Heart right ventricle (tissue), 16 donors: ENCODE measurements at regions not wholly inside any gene's neighbourhood (a gene's known extent, or its start where the extent isn't known, plus 50 kb on each side); places are given as distances from the start of the nearest gene placed in this dataset.
"Not testable (repeated sequence)": the region's sequence is repeated elsewhere in the genome, so short reads cannot be mapped to it uniquely, and the experiment has no call there.

Experiments
- ATAC-seq, 8 donors: fragments of 200-7000 bp; cut with Tn5 transposase; one replicate each; pipeline ENCODE4 v1.9.1; 2020; ENCODE audit warnings: mild to moderate bottlenecking in 8 of 8, moderate library complexity in 8 of 8, moderate number of reproducible peaks in 1 of 8
- DNase-seq, 2 donors: peaks; one replicate each; pipeline ENCODE4 v3.0.0-alpha.2; 2020
- H3K27ac ChIP-seq, 10 donors: fragments of 200-600 bp; sonication (generic) in 2 of 10; one replicate each; pipeline versions ENCODE4 v1.5.0 to v1.8.0; 2020 to 2022; ENCODE audit warnings: mild to moderate bottlenecking in 3 of 10
- H3K27me3 ChIP-seq, 7 donors: fragments of 200-600 bp; one replicate each; pipeline ENCODE4 v1.8.0; 2021 to 2022; ENCODE audit warnings: mild to moderate bottlenecking in 2 of 7
- H3K36me3 ChIP-seq, 9 donors: fragments of 200-600 bp; sonication (generic) in 1 of 9; one replicate each; pipeline versions ENCODE4 v1.5.0 to v1.8.0; 2020 to 2022; ENCODE audit warnings: mild to moderate bottlenecking in 2 of 9
- H3K4me1 ChIP-seq, 9 donors: fragments of 200-600 bp; sonication (generic) in 1 of 9; one replicate each; pipeline versions ENCODE4 v1.5.0 to v1.8.0; 2020 to 2022; ENCODE audit warnings: mild to moderate bottlenecking in 4 of 9
- H3K4me3 ChIP-seq, 10 donors: fragments of 200-600 bp; sonication (generic) in 2 of 10; one replicate each; pipeline versions ENCODE4 v1.5.0 to v1.8.0; 2020 to 2022; ENCODE audit warnings: mild to moderate bottlenecking in 7 of 10, moderate library complexity in 2 of 10
- H3K9me3 ChIP-seq, 11 donors: fragments of 200-600 bp in 10 of 11; sonication (generic) in 2 of 11; one replicate each; pipeline versions ENCODE4 v1.5.0 to v1.8.0; 2013 to 2022; ENCODE audit warnings: mild to moderate bottlenecking in 2 of 11, control low read depth in 1 of 11, moderate library complexity in 1 of 11
- CTCF ChIP-seq, 9 donors: fragments of 200-600 bp; sonication (generic) in 2 of 9; IDR thresholded peaks; one replicate each; pipeline versions ENCODE4 v1.5.0 to v1.8.0; 2021 to 2022; ENCODE audit warnings: antibody characterized with exemption in 9 of 9, mild to moderate bottlenecking in 5 of 9, moderate library complexity in 1 of 9
- WGBS, 2 donors: extraction: QIAGEN DNeasy Blood & Tissue Kit; methylation state at CpG; one replicate each; pipeline ENCODE4 v1.1.7; 2013; ENCODE audit warnings: inconsistent platforms in 1 of 2; 5-methylcytosine and 5-hydroxymethylcytosine counted together
- intact Hi-C, 10 donors: fragments of 100-400 bp; cut with DNase I; formaldehyde crosslinking; loops; one replicate each; pipeline versions ENCODE4 v1.11.1 to v1.14.2; 2022
- donor health status: Arrhythmogenic right ventricular cardiomyopathy.
- donor health status: ischemic (EF 13 %, LVEDD 7.1; RV severe dilation, severe dysfunction).
- donor health status: healthy with polysubstance abuse.
- donor health status: DM: no; HTN: yes; CAD: no.
- donor health status: DM: no; HTN: no; CAD: no.
- donor health status: ischemic (EF 25% LVEDD 6.9; RV normal size, moderate dysfunction).
- donor health status: ischemic (EF 25% LVEDD 5.7; RV mildly dilated, moderate dysfunction).
- donor health status: healthy.
- donor health status: DM: yes; HTN: yes; CAD: no.
- donor health status: Ischemic cardiomyopathy.
- donor health status: ischemic (EF 35%, LVEDD 5.7; RV mildly dilated, moderate dysfunction).
- donor health status: nonischemic (EF 11% LVEDD 7.7; RV severe dilation, severe dysfunction).
- donor health status: DM: yes; HTN: yes; CAD: no.
- donor health status: PGD.
- donor health status: ischemic (EF 29% LVEDD 5.4; RV normal size, mild dysfunction).
- donor health status: nonischemic (EF 23%, LVEDD 6.1; RV moderate dilation, normal function).

DNA sequence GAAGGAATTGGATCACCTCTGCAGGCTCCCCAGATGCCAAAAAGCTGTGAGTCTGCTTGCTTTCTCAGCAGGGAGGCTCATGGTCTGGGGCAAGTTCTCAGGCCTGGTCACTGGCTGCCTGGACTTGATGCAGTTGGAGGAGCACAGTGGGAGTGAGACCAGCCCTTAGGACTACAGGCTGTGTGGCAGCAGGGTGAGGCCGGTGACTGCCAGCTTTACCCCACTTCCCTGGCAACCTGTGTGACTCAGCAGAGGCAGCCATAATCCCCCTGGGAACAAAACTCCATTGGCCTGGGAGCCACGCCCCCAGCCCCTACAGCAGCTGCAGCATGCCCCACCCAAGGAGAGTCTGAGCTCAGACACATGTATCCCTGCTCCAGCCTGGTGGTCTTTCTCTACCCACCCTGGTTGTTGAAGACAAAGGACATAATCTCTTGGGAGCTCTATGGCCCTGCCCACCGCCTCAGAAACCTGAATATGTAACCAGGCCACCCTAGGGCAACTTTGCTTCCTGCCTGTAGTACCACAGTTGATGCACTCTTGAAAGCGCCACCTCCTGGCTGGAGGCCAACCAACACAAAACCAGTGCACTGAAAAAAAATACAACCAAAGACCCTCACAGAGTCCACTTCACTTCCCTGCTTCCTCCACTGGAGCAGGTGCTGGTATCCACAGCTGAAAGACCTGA is 106.8 kb upstream of the SPATS2L start:
- intact Hi-C loops = no loop called here
- H3K9me3 ChIP-seq = no peaks in the 10 kb centered on the region
- no peak overlapping the region for H3K27ac ChIP-seq
- peaks cover 0 to 6% (median 0%) of the 10 kb centered on the region in 9 donors for H3K4me1 ChIP-seq
- no peak overlapping the region for H3K4me3 ChIP-seq
- H3K36me3 ChIP-seq = no peaks in the 10 kb centered on the region
- WGBS, 2 donors = 89 to 97% methylated on average over 4 of the region's 4 CpGs
- ATAC-seq = no peak
- H3K27me3 ChIP-seq = peaks cover 0 to 3% (median 0%) of the 10 kb centered on the region in 7 donors
- TF ChIP-seq CTCF (IDR thresholded peaks at IDR 0.05) = no peak
- no peak for DNase-seq

- H3K4me1 ChIP-seq, H3K27ac ChIP-seq, H3K4me3 ChIP-seq, DNase-seq, intact Hi-C loops, H3K36me3 ChIP-seq, ATAC-seq, H3K27me3 ChIP-seq: not testable (repeated sequence)
- peaks cover 0 to 16% (median 8%) of the 10 kb centered on the region in 11 donors for H3K9me3 ChIP-seq
- 77 to 80% methylated on average over 4 of the region's 4 CpGs for WGBS, 2 donors
These were observed 104.7 kb upstream of the SPATS2L start for GRCh38 chr2:200201839-200202238.

DNA sequence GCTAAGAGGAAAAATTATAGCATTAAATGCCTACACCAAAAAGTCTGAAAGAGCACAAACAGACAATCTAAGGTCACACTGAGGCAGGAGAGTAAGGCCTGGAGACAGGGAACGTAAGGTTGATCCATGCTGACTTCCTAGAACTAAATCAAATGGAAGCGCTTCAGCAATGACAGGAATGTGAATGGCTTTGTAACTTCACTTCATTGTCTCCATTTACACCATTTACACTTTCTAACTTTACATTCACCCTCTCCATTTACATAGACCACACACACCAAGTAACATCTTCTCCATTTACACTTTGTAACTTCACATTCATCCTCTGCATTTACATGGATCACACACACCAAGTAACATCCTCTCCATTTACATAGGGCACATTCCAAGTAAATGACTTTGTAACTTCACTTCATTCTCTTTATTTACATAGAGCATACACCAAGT is 103.1 kb upstream of the SPATS2L start:
- Histone ChIP-seq H3K27ac (no peak overlapping the region), H3K4me1 (peaks cover 0 to 6% (median 0%) of the 10 kb centered on the region in 9 donors), H3K4me3 (no peak overlapping the region), H3K36me3 (no peaks in the 10 kb centered on the region), H3K9me3 (peaks cover 0 to 16% (median 8%) of the 10 kb centered on the region in 11 donors), H3K27me3 (no peaks in the 10 kb centered on the region)
- DNase-seq (no peak), ATAC-seq (no peak)
- 78 to 86% methylated on average over 2 of the region's 2 CpGs for WGBS, 2 donors
- intact Hi-C loops = no loop called here
- TF ChIP-seq CTCF (IDR thresholded peaks at IDR 0.05) = no peak

DNA sequence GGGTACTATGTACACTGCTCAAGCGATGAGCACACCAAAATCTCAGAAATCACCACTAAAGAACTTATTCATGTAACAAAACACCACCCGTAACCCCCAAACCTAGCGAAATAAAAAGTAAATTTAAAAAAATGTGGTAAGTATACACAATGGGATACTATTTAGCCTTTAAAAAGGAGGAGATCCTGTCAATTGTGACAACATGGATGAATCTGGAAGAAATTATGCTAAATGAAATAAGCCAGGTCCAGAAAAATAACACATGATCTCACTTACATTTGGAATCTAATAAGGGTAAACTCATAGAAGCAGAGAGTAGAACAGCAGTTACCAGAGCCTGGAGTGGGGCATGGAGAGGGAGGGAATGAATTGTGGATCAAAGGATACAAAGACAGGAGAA is 98.5 kb upstream of the SPATS2L start:
- ATAC-seq = no peak
- WGBS, 2 donors = 52 to 61% methylated on average over 3 of the region's 3 CpGs
- Histone ChIP-seq H3K4me3 (no peak overlapping the region), H3K9me3 (peaks cover 0 to 16% (median 8%) of the 10 kb centered on the region in 11 donors), H3K27me3 (peaks cover 0 to 6% (median 0%) of the 10 kb centered on the region in 7 donors), H3K4me1 (no peaks in the 10 kb centered on the region), H3K36me3 (no peaks in the 10 kb centered on the region), H3K27ac (no peak overlapping the region)
- DNase-seq = no peak
- TF ChIP-seq CTCF (IDR thresholded peaks at IDR 0.05) = no peak
- intact Hi-C loops = no loop called here

GRCh38 chr2:200209030-200209429 is 97.5 kb upstream of the SPATS2L start:
- ATAC-seq (no peak), DNase-seq (no peak)
- no peak for TF ChIP-seq CTCF (IDR thresholded peaks at IDR 0.05)
- Histone ChIP-seq H3K27me3 (peaks cover 0 to 6% (median 0%) of the 10 kb centered on the region in 7 donors), H3K36me3 (no peaks in the 10 kb centered on the region), H3K4me1 (no peaks in the 10 kb centered on the region), H3K9me3 (peaks cover 0 to 16% (median 8%) of the 10 kb centered on the region in 11 donors), H3K27ac (no peak overlapping the region), H3K4me3 (no peak overlapping the region)
- 89 to 90% methylated on average over 22 of the region's 22 CpGs for WGBS, 2 donors
- intact Hi-C loops = no loop called here
